GM13976 (cell line): ENCODE measurements at regions not wholly inside any gene's neighbourhood (a gene's known extent, or its start where the extent isn't known, plus 50 kb on each side); places are given as distances from the start of the nearest gene placed in this dataset.

Source experiments
- DNase-seq: peaks from one replicate; pipeline ENCODE4 v3.0.0; 2012; ENCODE audit warnings: low spot score
- CTCF ChIP-seq: IDR thresholded peaks from 2 replicates; pipeline ENCODE4 v1.5.1; 2012; ENCODE audit warnings: borderline replicate concordance, mild to moderate bottlenecking; ENCODE audit not compliant: insufficient read depth; ENCODE audit errors: extremely low read depth, missing control alignments, control extremely low read depth
- in situ Hi-C: fragments of 300-500 bp; cut with MboI; formaldehyde crosslinking; loops from one replicate; pipeline ENCODE4 v1.12.0; 2022; ENCODE audit warnings: low sequenced_read_pairs, mixed read lengths, inconsistent platforms; ENCODE audit not compliant: unreplicated experiment

- no peak for TF ChIP-seq CTCF
- peak; percentile 68 for DNase-seq
- in situ Hi-C loops: no loop called here
Measured at GRCh38 chr3:14598143-14598569, 53.4 kb upstream of the CCDC174 start.

GRCh38 chr3:14599488-14599887 is 52.1 kb upstream of the CCDC174 start:
- DNase-seq: no peak
- in situ Hi-C loops: no loop called here
- TF ChIP-seq CTCF: no peak

GRCh38 chr3:14600075-14600474 is 51.5 kb upstream of the CCDC174 start:
- DNase-seq: no peak
- in situ Hi-C loops: no loop called here
- TF ChIP-seq CTCF: no peak

- in situ Hi-C loops: no loop called here
- TF ChIP-seq CTCF: no peak
- no peak for DNase-seq
Measured at GRCh38 chr3:14600856-14601610, 50.5 kb upstream of the CCDC174 start.

GRCh38 chr3:14601692-14602005 is 49.9 kb upstream of the CCDC174 start:
- no peak for TF ChIP-seq CTCF
- in situ Hi-C loops: no loop called here
- no peak for DNase-seq
